ENCODE measurements at regions not wholly inside any gene's neighbourhood (a gene's known extent, or its start where the extent isn't known, plus 50 kb on each side); places are given as distances from the start of the nearest gene placed in this dataset.

GRCh38 chr9:21589344-21590056, 107.4 kb upstream of the IFNE start:
- Histone ChIP-seq H3K27ac (ENCODE audit: low read depth in 1 of 2, low read length in 1 of 2) (no peak overlapping the region), H3K4me1 (ENCODE audit: control insufficient read depth in 2 of 2, insufficient read depth in 2 of 2, low read length in 2 of 2) (no peaks in the 10 kb centered on the region), H3K9me3 (ENCODE audit: control insufficient read depth in 2 of 2, insufficient read depth in 1 of 2, low read length in 1 of 2) (no peaks in the 10 kb centered on the region), H3K36me3 (ENCODE audit: control insufficient read depth in 2 of 2, insufficient read depth in 2 of 2, low read length in 1 of 2) (no peaks in the 10 kb centered on the region), H3K4me3 (ENCODE audit: low read length in 2 of 2) (no peak overlapping the region), H3K27me3 (ENCODE audit: control insufficient read depth in 2 of 2, insufficient read depth in 1 of 2, low read length in 1 of 2) (no peaks in the 10 kb centered on the region)
- 95% methylated on average over 8 of the region's 8 CpGs for WGBS
- no peak for DNase-seq (ENCODE audit: low read depth in 6 of 9, low spot score in 9 of 9)

DNA sequence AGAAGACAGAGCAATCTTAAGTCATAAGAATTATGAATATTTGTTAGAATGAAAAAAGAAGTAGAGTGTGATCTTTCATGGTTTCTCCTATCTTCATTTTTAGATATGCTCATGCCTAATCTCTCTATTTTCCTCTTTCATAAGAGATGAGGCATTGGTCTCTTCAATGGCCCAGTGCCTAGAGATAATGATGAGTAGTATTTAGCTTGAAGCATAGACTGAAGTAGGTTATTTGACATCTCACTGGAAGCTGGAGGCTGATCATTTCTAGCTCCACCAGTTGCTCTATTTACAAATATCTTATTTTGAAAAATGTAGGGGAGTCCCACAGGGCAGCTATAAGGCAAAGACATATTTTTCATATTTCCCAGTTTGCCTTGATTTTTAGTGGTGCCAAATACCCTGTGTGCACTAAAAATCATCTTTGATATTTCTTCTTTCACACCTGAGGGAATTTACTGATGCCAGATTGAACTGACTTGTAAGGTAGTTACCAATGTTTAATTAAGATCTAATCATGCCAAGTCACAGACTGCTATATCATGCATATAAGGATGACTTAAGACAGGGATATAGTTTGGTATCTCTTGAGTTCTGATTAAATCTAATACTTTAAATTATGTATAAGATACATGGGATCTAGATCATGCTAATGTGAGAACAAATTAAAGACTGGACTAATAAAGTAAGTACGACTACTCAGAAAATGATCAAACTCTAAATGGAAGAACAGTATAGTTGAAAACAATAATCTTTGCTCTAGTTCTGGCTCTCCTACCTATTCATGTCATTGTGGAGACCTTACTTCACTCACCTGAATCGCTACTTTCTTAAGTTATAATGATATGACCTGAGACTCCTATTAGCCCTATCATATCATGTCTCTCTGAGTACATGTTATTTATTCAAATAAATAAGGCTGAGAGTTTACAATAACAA, 108.2 kb upstream of the IFNE start:
- no peak for DNase-seq (ENCODE audit: low read depth in 6 of 9, low spot score in 9 of 9)
- Histone ChIP-seq H3K27ac (ENCODE audit: low read depth in 1 of 2, low read length in 1 of 2) (no peak overlapping the region), H3K9me3 (ENCODE audit: control insufficient read depth in 2 of 2, insufficient read depth in 1 of 2, low read length in 1 of 2) (no peaks in the 10 kb centered on the region), H3K27me3 (ENCODE audit: control insufficient read depth in 2 of 2, insufficient read depth in 1 of 2, low read length in 1 of 2) (no peaks in the 10 kb centered on the region), H3K4me3 (ENCODE audit: low read length in 2 of 2) (no peak overlapping the region), H3K36me3 (ENCODE audit: control insufficient read depth in 2 of 2, insufficient read depth in 2 of 2, low read length in 1 of 2) (no peaks in the 10 kb centered on the region), H3K4me1 (ENCODE audit: control insufficient read depth in 2 of 2, insufficient read depth in 2 of 2, low read length in 2 of 2) (no peaks in the 10 kb centered on the region)
- 97% methylated on average over 2 of the region's 2 CpGs for WGBS

DNA sequence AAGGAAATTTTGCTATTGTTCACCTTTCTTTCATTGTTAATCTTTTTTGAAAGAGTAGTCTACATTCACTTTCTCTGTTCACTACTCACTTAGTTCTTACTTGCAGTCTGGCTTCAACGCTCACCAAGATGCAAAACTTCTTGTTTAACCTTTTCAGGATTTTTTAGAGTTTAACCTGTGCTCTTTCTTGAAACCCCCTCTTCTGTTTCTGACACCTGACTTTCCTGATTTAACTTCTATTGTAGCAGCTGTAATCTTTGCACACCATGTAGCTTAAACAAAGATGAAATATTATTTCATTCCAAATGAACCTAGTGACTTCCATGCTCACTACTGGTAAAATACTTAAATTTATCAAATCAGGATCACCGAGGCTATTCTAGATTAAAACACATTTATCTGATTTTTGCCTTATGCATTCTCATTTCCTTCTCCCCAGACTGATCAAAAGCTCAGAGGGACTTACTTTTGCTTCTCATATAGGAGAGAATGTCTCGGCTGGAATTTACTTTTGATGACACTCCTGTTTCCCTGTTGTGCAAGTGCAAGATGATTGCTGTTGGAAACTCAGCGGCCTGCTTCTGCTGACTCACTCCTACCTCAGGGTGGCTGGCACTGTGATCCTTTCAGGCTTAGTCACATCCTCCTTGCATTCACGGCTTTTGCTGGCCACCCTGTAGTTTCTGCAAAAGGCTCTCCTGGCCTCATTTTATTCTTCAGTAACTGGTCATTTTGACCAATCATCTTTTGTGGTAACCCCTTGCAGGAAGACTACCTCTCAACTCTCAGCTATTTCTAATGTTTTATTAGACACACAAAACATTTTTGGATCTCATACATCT, 109.3 kb upstream of the IFNE start:
- H3K36me3 ChIP-seq (ENCODE audit: control insufficient read depth in 2 of 2, insufficient read depth in 2 of 2, low read length in 1 of 2): no peaks in the 10 kb centered on the region
- no peaks in the 10 kb centered on the region for H3K27me3 ChIP-seq (ENCODE audit: control insufficient read depth in 2 of 2, insufficient read depth in 1 of 2, low read length in 1 of 2)
- no peaks in the 10 kb centered on the region for H3K4me1 ChIP-seq (ENCODE audit: control insufficient read depth in 2 of 2, insufficient read depth in 2 of 2, low read length in 2 of 2)
- H3K27ac ChIP-seq (ENCODE audit: low read depth in 1 of 2, low read length in 1 of 2): no peak overlapping the region
- H3K9me3 ChIP-seq (ENCODE audit: control insufficient read depth in 2 of 2, insufficient read depth in 1 of 2, low read length in 1 of 2): no peaks in the 10 kb centered on the region
- DNase-seq (ENCODE audit: low read depth in 6 of 9, low spot score in 9 of 9): no peak
- H3K4me3 ChIP-seq (ENCODE audit: low read length in 2 of 2): no peak overlapping the region
- WGBS: 47% methylated on average over 5 of the region's 5 CpGs

DNA sequence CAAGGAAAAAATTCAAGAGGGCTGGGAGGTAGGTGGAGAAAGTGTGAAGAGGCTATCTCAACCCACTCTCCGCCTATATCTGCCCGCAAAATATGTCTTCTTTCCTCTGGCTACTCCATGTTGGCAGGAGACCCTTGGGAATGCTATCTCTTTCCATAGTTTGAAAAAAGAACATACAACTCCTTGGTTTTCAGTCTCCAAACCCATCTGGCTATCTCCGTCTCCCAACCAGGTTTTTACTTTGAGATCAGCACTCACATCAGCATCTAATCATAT, 109.9 kb upstream of the IFNE start:
- WGBS: 99% methylated on average over 3 of the region's 3 CpGs
- no peak overlapping the region for H3K27ac ChIP-seq (ENCODE audit: low read depth in 1 of 2, low read length in 1 of 2)
- no peaks in the 10 kb centered on the region for H3K36me3 ChIP-seq (ENCODE audit: control insufficient read depth in 2 of 2, insufficient read depth in 2 of 2, low read length in 1 of 2)
- no peaks in the 10 kb centered on the region for H3K9me3 ChIP-seq (ENCODE audit: control insufficient read depth in 2 of 2, insufficient read depth in 1 of 2, low read length in 1 of 2)
- DNase-seq (ENCODE audit: low read depth in 6 of 9, low spot score in 9 of 9): no peak
- no peak overlapping the region for H3K4me3 ChIP-seq (ENCODE audit: low read length in 2 of 2)
- no peaks in the 10 kb centered on the region for H3K4me1 ChIP-seq (ENCODE audit: control insufficient read depth in 2 of 2, insufficient read depth in 2 of 2, low read length in 2 of 2)
- no peaks in the 10 kb centered on the region for H3K27me3 ChIP-seq (ENCODE audit: control insufficient read depth in 2 of 2, insufficient read depth in 1 of 2, low read length in 1 of 2)

DNA sequence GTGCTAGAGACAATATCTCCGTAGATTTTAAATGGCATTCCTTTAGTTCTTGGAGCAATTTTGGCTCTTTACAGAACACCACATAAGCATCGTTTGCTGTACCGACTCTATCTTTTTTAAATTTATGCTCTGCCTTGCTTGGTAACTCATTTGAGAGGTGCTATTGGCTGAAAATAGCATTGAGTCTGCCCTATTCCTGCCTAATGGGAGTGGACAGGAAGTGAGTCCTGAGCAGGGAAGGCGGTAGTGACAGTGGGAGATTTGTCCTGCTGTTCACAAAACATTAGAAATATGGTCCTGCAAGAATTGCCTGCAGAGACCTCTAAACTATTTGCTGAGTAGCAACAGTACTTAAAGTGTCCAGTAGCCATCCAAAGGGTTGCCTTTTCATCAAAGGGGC, 115.2 kb upstream of the IFNE start:
- Histone ChIP-seq H3K4me3 (ENCODE audit: low read length in 2 of 2) (no peak overlapping the region), H3K4me1 (ENCODE audit: control insufficient read depth in 2 of 2, insufficient read depth in 2 of 2, low read length in 2 of 2) (no peaks in the 10 kb centered on the region), H3K36me3 (ENCODE audit: control insufficient read depth in 2 of 2, insufficient read depth in 2 of 2, low read length in 1 of 2) (no peaks in the 10 kb centered on the region), H3K27ac (ENCODE audit: low read depth in 1 of 2, low read length in 1 of 2) (no peak overlapping the region), H3K9me3 (ENCODE audit: control insufficient read depth in 2 of 2, insufficient read depth in 1 of 2, low read length in 1 of 2) (no peaks in the 10 kb centered on the region), H3K27me3 (ENCODE audit: control insufficient read depth in 2 of 2, insufficient read depth in 1 of 2, low read length in 1 of 2) (no peaks in the 10 kb centered on the region)
- DNase-seq (ENCODE audit: low read depth in 6 of 9, low spot score in 9 of 9): no peak
- 95% methylated on average over 4 of the region's 4 CpGs for WGBS

- Histone ChIP-seq H3K36me3 (ENCODE audit: control insufficient read depth in 2 of 2, insufficient read depth in 2 of 2, low read length in 1 of 2) (no peaks in the 10 kb centered on the region), H3K27me3 (ENCODE audit: control insufficient read depth in 2 of 2, insufficient read depth in 1 of 2, low read length in 1 of 2) (no peaks in the 10 kb centered on the region), H3K4me1 (ENCODE audit: control insufficient read depth in 2 of 2, insufficient read depth in 2 of 2, low read length in 2 of 2) (no peaks in the 10 kb centered on the region), H3K4me3 (ENCODE audit: low read length in 2 of 2) (no peak overlapping the region), H3K9me3 (ENCODE audit: control insufficient read depth in 2 of 2, insufficient read depth in 1 of 2, low read length in 1 of 2) (no peaks in the 10 kb centered on the region), H3K27ac (ENCODE audit: low read depth in 1 of 2, low read length in 1 of 2) (no peak overlapping the region)
- 98% methylated on average over 2 of the region's 2 CpGs for WGBS
- DNase-seq (ENCODE audit: low read depth in 6 of 9, low spot score in 9 of 9): no peak
Measured at GRCh38 chr9:21598749-21599148, 116.6 kb upstream of the IFNE start.

- Histone ChIP-seq H3K4me1 (ENCODE audit: control insufficient read depth in 2 of 2, insufficient read depth in 2 of 2, low read length in 2 of 2) (no peaks in the 10 kb centered on the region), H3K36me3 (ENCODE audit: control insufficient read depth in 2 of 2, insufficient read depth in 2 of 2, low read length in 1 of 2) (no peaks in the 10 kb centered on the region), H3K27me3 (ENCODE audit: control insufficient read depth in 2 of 2, insufficient read depth in 1 of 2, low read length in 1 of 2) (peaks cover 0 to 2% of the 10 kb centered on the region in 2 donors), H3K9me3 (ENCODE audit: control insufficient read depth in 2 of 2, insufficient read depth in 1 of 2, low read length in 1 of 2) (no peaks in the 10 kb centered on the region), H3K27ac (ENCODE audit: low read depth in 1 of 2, low read length in 1 of 2) (no peak overlapping the region), H3K4me3 (ENCODE audit: low read length in 2 of 2) (no peak overlapping the region)
- 51% methylated on average over 4 of the region's 4 CpGs for WGBS
- DNase-seq (ENCODE audit: low read depth in 6 of 9, low spot score in 9 of 9): no peak
Measured at GRCh38 chr9:21605489-21605931, 123.4 kb upstream of the IFNE start.

GRCh38 chr9:21607576-21607975, 125.5 kb upstream of the IFNE start:
- H3K27ac ChIP-seq (ENCODE audit: low read depth in 1 of 2, low read length in 1 of 2): no peak overlapping the region
- 81% methylated on average over 2 of the region's 2 CpGs for WGBS
- peaks cover 0 to 2% of the 10 kb centered on the region in 2 donors for H3K27me3 ChIP-seq (ENCODE audit: control insufficient read depth in 2 of 2, insufficient read depth in 1 of 2, low read length in 1 of 2)
- H3K9me3 ChIP-seq (ENCODE audit: control insufficient read depth in 2 of 2, insufficient read depth in 1 of 2, low read length in 1 of 2): no peaks in the 10 kb centered on the region
- H3K4me1 ChIP-seq (ENCODE audit: control insufficient read depth in 2 of 2, insufficient read depth in 2 of 2, low read length in 2 of 2): no peaks in the 10 kb centered on the region
- no peaks in the 10 kb centered on the region for H3K36me3 ChIP-seq (ENCODE audit: control insufficient read depth in 2 of 2, insufficient read depth in 2 of 2, low read length in 1 of 2)
- no peak for DNase-seq (ENCODE audit: low read depth in 6 of 9, low spot score in 9 of 9)
- H3K4me3 ChIP-seq (ENCODE audit: low read length in 2 of 2): no peak overlapping the region

DNA sequence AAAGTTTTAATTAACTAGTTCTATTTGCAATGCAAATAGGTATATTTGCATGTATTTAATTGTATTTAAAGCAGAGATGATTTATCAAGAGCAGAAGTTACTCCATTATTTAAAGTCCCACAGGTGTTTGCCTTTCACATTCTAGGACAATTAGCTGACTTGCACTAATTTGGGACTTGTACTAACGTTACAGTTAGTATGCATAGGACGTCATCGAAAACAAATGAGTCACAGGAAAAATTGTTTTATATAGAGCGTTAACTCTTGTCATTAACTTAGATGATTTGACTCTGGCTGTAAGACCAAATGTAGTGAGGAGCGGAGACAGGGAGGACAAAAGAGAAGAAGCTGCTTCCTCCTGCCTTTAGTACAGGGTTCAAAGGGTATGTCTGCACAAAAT, 126.1 kb upstream of the IFNE start:
- Histone ChIP-seq H3K27me3 (ENCODE audit: control insufficient read depth in 2 of 2, insufficient read depth in 1 of 2, low read length in 1 of 2) (peaks cover 0 to 2% of the 10 kb centered on the region in 2 donors), H3K36me3 (ENCODE audit: control insufficient read depth in 2 of 2, insufficient read depth in 2 of 2, low read length in 1 of 2) (no peaks in the 10 kb centered on the region), H3K9me3 (ENCODE audit: control insufficient read depth in 2 of 2, insufficient read depth in 1 of 2, low read length in 1 of 2) (no peaks in the 10 kb centered on the region), H3K4me1 (ENCODE audit: control insufficient read depth in 2 of 2, insufficient read depth in 2 of 2, low read length in 2 of 2) (no peaks in the 10 kb centered on the region), H3K27ac (ENCODE audit: low read depth in 1 of 2, low read length in 1 of 2) (no peak overlapping the region), H3K4me3 (ENCODE audit: low read length in 2 of 2) (no peak overlapping the region)
- WGBS: 92% methylated on average over 5 of the region's 5 CpGs
- DNase-seq (ENCODE audit: low read depth in 6 of 9, low spot score in 9 of 9): no peak

All from thymus (tissue), 11 donors.